ENCODE measurements at regions not wholly inside any gene's neighbourhood (a gene's known extent, or its start where the extent isn't known, plus 50 kb on each side); places are given as distances from the start of the nearest gene placed in this dataset.
"Not testable (repeated sequence)": the region's sequence is repeated elsewhere in the genome, so short reads cannot be mapped to it uniquely, and the experiment has no call there.

GRCh38 chr16:10272250-10272854, 90.1 kb upstream of the GRIN2A start:
- not testable (repeated sequence) for DNase-seq (ENCODE audit: extremely low read depth, low read depth)

- DNase-seq (ENCODE audit: extremely low read depth, low read depth) = not testable (repeated sequence)
Observed at GRCh38 chr16:10275214-10275996, 93.2 kb upstream of the GRIN2A start.

- DNase-seq (ENCODE audit: extremely low read depth, low read depth) = no peak
Observed at GRCh38 chr16:10277597-10277996, 95.4 kb upstream of the GRIN2A start.

GRCh38 chr16:10280262-10281170, 98.3 kb upstream of the GRIN2A start:
- DNase-seq (ENCODE audit: extremely low read depth, low read depth) = no peak

GRCh38 chr16:10282367-10282766, 100.1 kb upstream of the GRIN2A start:
- DNase-seq (ENCODE audit: extremely low read depth, low read depth) = no peak

GRCh38 chr16:10283246-10283645, 101.0 kb upstream of the GRIN2A start:
- not testable (repeated sequence) for DNase-seq (ENCODE audit: extremely low read depth, low read depth)

- not testable (repeated sequence) for DNase-seq (ENCODE audit: extremely low read depth, low read depth)
Observed at GRCh38 chr16:10290467-10291105, 95.3 kb upstream of the ATF7IP2 start.

- not testable (repeated sequence) for DNase-seq (ENCODE audit: extremely low read depth, low read depth)
Observed at GRCh38 chr16:10292197-10292596, 93.7 kb upstream of the ATF7IP2 start.

GRCh38 chr16:10292976-10293375, 92.9 kb upstream of the ATF7IP2 start:
- DNase-seq (ENCODE audit: extremely low read depth, low read depth) = not testable (repeated sequence)

GRCh38 chr16:10294153-10294552, 91.7 kb upstream of the ATF7IP2 start:
- not testable (repeated sequence) for DNase-seq (ENCODE audit: extremely low read depth, low read depth)

- no peak for DNase-seq (ENCODE audit: extremely low read depth, low read depth)
Observed at GRCh38 chr16:10296956-10297340, 88.9 kb upstream of the ATF7IP2 start.

- DNase-seq (ENCODE audit: extremely low read depth, low read depth) = no peak
Observed at GRCh38 chr16:10297341-10298006, 88.4 kb upstream of the ATF7IP2 start.

GRCh38 chr16:10300905-10301304, 85.0 kb upstream of the ATF7IP2 start:
- no peak for DNase-seq (ENCODE audit: extremely low read depth, low read depth)

- DNase-seq (ENCODE audit: extremely low read depth, low read depth) = not testable (repeated sequence)
Observed at GRCh38 chr16:10301547-10301946, 84.3 kb upstream of the ATF7IP2 start.

GRCh38 chr16:10305912-10306311, 79.9 kb upstream of the ATF7IP2 start:
- no peak for DNase-seq (ENCODE audit: extremely low read depth, low read depth)

- no peak for DNase-seq (ENCODE audit: extremely low read depth, low read depth)
Observed at GRCh38 chr16:10308305-10309193, 77.3 kb upstream of the ATF7IP2 start.

- DNase-seq (ENCODE audit: extremely low read depth, low read depth) = no peak
Observed at GRCh38 chr16:10309271-10309932, 76.5 kb upstream of the ATF7IP2 start.

GRCh38 chr16:10312008-10312407, 73.9 kb upstream of the ATF7IP2 start:
- no peak for DNase-seq (ENCODE audit: extremely low read depth, low read depth)
